Breast epithelium (tissue), 3 donors: ENCODE measurements at regions not wholly inside any gene's neighbourhood (a gene's known extent, or its start where the extent isn't known, plus 50 kb on each side); places are given as distances from the start of the nearest gene placed in this dataset.

Experiments
- POLR2A ChIP-seq: fragments of 450-650 bp; IDR thresholded peaks from one replicate; pipeline ENCODE4 v1.6.1; 2016; ENCODE audit warnings: antibody characterized with exemption, mild to moderate bottlenecking, moderate library complexity
- TF ChIP-seq, protein P1 (sequence below), 3 donors: fragments of 450-650 bp; IDR thresholded peaks; one replicate each; pipeline ENCODE4 v1.5.1; 2016 to 2017; ENCODE audit warnings: antibody characterized with exemption in 3 of 3, mild to moderate bottlenecking in 3 of 3, moderate library complexity in 3 of 3

DNA sequence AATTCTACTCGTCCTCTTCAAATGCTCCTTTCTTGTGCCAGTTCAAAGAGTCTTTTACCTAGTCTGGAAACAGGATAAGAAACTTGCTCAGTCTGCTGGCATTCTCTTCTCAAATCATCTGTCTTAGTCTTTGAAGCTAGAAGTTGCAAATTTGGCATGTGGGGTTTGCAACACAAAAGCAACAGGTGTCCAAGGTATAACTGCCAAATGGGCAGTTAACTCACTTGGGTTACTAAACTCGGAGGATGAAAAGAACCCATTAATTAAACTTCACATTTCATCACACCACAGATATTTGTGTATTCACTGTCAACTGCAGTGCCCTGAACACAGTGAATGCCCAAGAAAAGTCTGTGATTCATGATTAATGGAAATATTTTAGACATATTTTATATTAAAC lies 108.0 kb upstream of the TARS1 start:
- TF ChIP-seq, protein P1, sequence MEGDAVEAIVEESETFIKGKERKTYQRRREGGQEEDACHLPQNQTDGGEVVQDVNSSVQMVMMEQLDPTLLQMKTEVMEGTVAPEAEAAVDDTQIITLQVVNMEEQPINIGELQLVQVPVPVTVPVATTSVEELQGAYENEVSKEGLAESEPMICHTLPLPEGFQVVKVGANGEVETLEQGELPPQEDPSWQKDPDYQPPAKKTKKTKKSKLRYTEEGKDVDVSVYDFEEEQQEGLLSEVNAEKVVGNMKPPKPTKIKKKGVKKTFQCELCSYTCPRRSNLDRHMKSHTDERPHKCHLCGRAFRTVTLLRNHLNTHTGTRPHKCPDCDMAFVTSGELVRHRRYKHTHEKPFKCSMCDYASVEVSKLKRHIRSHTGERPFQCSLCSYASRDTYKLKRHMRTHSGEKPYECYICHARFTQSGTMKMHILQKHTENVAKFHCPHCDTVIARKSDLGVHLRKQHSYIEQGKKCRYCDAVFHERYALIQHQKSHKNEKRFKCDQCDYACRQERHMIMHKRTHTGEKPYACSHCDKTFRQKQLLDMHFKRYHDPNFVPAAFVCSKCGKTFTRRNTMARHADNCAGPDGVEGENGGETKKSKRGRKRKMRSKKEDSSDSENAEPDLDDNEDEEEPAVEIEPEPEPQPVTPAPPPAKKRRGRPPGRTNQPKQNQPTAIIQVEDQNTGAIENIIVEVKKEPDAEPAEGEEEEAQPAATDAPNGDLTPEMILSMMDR (IDR thresholded peaks at IDR 0.05): no peak
- no peak for TF ChIP-seq POLR2A
